ENCODE measurements at regions not wholly inside any gene's neighbourhood (a gene's known extent, or its start where the extent isn't known, plus 50 kb on each side); places are given as distances from the start of the nearest gene placed in this dataset.

DNA sequence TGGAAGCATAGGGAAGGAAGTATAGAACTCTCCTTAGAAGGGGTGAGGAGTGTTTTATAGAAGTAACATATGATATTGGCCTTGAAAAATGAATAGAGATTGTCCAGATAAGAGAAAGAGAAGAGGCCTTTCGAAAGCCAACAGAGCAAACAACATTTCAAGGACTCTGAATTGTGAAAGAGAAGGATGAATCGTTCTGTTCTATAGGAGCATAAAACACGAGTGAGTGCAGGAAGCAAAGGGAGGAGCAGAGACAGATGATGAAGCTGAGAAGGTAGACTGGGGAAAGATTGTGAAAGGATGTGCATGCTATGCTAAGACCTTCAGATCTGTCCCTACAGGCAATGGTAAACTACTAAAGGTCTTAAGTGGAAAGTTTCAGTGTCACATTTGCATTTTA, 271.0 kb downstream of the TMEM161B start:
- H3K36me3 ChIP-seq (ENCODE audit: control insufficient read depth in 2 of 2, insufficient read depth in 2 of 2, low read length in 2 of 2) = no peaks in the 10 kb centered on the region
- no peaks in the 10 kb centered on the region for H3K9me3 ChIP-seq (ENCODE audit: control insufficient read depth in 2 of 2, low read length in 2 of 2)
- H3K27ac ChIP-seq (ENCODE audit: low read depth in 2 of 2, low read length in 2 of 2) = no peak overlapping the region
- no peak overlapping the region for H3K9ac ChIP-seq (ENCODE audit: low read depth in 1 of 2, low read length in 2 of 2)
- no peaks in the 10 kb centered on the region for H3K27me3 ChIP-seq (ENCODE audit: control insufficient read depth in 2 of 2, insufficient read depth in 2 of 2, low read length in 2 of 2)
- no peaks in the 10 kb centered on the region for H3K4me1 ChIP-seq (ENCODE audit: control insufficient read depth in 2 of 2, insufficient read depth in 2 of 2, low read length in 2 of 2)
- H3K4me3 ChIP-seq (ENCODE audit: low read length in 2 of 2) = no peak overlapping the region

GRCh38 chr5:87966213-87966612, 302.4 kb downstream of the TMEM161B start:
- Histone ChIP-seq H3K4me1 (ENCODE audit: control insufficient read depth in 2 of 2, insufficient read depth in 2 of 2, low read length in 2 of 2) (no peaks in the 10 kb centered on the region), H3K9ac (ENCODE audit: low read depth in 1 of 2, low read length in 2 of 2) (no peak overlapping the region), H3K27me3 (ENCODE audit: control insufficient read depth in 2 of 2, insufficient read depth in 2 of 2, low read length in 2 of 2) (no peaks in the 10 kb centered on the region), H3K4me3 (ENCODE audit: low read length in 2 of 2) (no peak overlapping the region), H3K9me3 (ENCODE audit: control insufficient read depth in 2 of 2, low read length in 2 of 2) (no peaks in the 10 kb centered on the region), H3K27ac (ENCODE audit: low read depth in 2 of 2, low read length in 2 of 2) (no peak overlapping the region), H3K36me3 (ENCODE audit: control insufficient read depth in 2 of 2, insufficient read depth in 2 of 2, low read length in 2 of 2) (no peaks in the 10 kb centered on the region)

- no peaks in the 10 kb centered on the region for H3K4me1 ChIP-seq (ENCODE audit: control insufficient read depth in 2 of 2, insufficient read depth in 2 of 2, low read length in 2 of 2)
- no peaks in the 10 kb centered on the region for H3K27me3 ChIP-seq (ENCODE audit: control insufficient read depth in 2 of 2, insufficient read depth in 2 of 2, low read length in 2 of 2)
- no peak overlapping the region for H3K9ac ChIP-seq (ENCODE audit: low read depth in 1 of 2, low read length in 2 of 2)
- no peak overlapping the region for H3K27ac ChIP-seq (ENCODE audit: low read depth in 2 of 2, low read length in 2 of 2)
- H3K36me3 ChIP-seq (ENCODE audit: control insufficient read depth in 2 of 2, insufficient read depth in 2 of 2, low read length in 2 of 2) = no peaks in the 10 kb centered on the region
- no peak overlapping the region for H3K4me3 ChIP-seq (ENCODE audit: low read length in 2 of 2)
- no peaks in the 10 kb centered on the region for H3K9me3 ChIP-seq (ENCODE audit: control insufficient read depth in 2 of 2, low read length in 2 of 2)
These were observed 314.5 kb downstream of the TMEM161B start for GRCh38 chr5:87954121-87954520.

GRCh38 chr5:87951661-87952060, 317.0 kb downstream of the TMEM161B start:
- Histone ChIP-seq H3K4me3 (ENCODE audit: low read length in 2 of 2) (no peak overlapping the region), H3K9ac (ENCODE audit: low read depth in 1 of 2, low read length in 2 of 2) (no peak overlapping the region), H3K4me1 (ENCODE audit: control insufficient read depth in 2 of 2, insufficient read depth in 2 of 2, low read length in 2 of 2) (no peaks in the 10 kb centered on the region), H3K27me3 (ENCODE audit: control insufficient read depth in 2 of 2, insufficient read depth in 2 of 2, low read length in 2 of 2) (no peaks in the 10 kb centered on the region), H3K9me3 (ENCODE audit: control insufficient read depth in 2 of 2, low read length in 2 of 2) (no peaks in the 10 kb centered on the region), H3K27ac (ENCODE audit: low read depth in 2 of 2, low read length in 2 of 2) (no peak overlapping the region), H3K36me3 (ENCODE audit: control insufficient read depth in 2 of 2, insufficient read depth in 2 of 2, low read length in 2 of 2) (no peaks in the 10 kb centered on the region)

- Histone ChIP-seq H3K4me1 (ENCODE audit: control insufficient read depth in 2 of 2, insufficient read depth in 2 of 2, low read length in 2 of 2) (no peaks in the 10 kb centered on the region), H3K4me3 (ENCODE audit: low read length in 2 of 2) (no peak overlapping the region), H3K9me3 (ENCODE audit: control insufficient read depth in 2 of 2, low read length in 2 of 2) (no peaks in the 10 kb centered on the region), H3K36me3 (ENCODE audit: control insufficient read depth in 2 of 2, insufficient read depth in 2 of 2, low read length in 2 of 2) (no peaks in the 10 kb centered on the region), H3K9ac (ENCODE audit: low read depth in 1 of 2, low read length in 2 of 2) (no peak overlapping the region), H3K27ac (ENCODE audit: low read depth in 2 of 2, low read length in 2 of 2) (no peak overlapping the region), H3K27me3 (ENCODE audit: control insufficient read depth in 2 of 2, insufficient read depth in 2 of 2, low read length in 2 of 2) (no peaks in the 10 kb centered on the region)
These were observed 318.7 kb downstream of the TMEM161B start for GRCh38 chr5:87949676-87950631.

- Histone ChIP-seq H3K36me3 (ENCODE audit: control insufficient read depth in 2 of 2, insufficient read depth in 2 of 2, low read length in 2 of 2) (no peaks in the 10 kb centered on the region), H3K4me3 (ENCODE audit: low read length in 2 of 2) (no peak overlapping the region), H3K27me3 (ENCODE audit: control insufficient read depth in 2 of 2, insufficient read depth in 2 of 2, low read length in 2 of 2) (no peaks in the 10 kb centered on the region), H3K27ac (ENCODE audit: low read depth in 2 of 2, low read length in 2 of 2) (no peak overlapping the region), H3K9ac (ENCODE audit: low read depth in 1 of 2, low read length in 2 of 2) (no peak overlapping the region), H3K9me3 (ENCODE audit: control insufficient read depth in 2 of 2, low read length in 2 of 2) (no peaks in the 10 kb centered on the region), H3K4me1 (ENCODE audit: control insufficient read depth in 2 of 2, insufficient read depth in 2 of 2, low read length in 2 of 2) (no peaks in the 10 kb centered on the region)
These were observed 320.2 kb downstream of the TMEM161B start for GRCh38 chr5:87948486-87948885.

DNA sequence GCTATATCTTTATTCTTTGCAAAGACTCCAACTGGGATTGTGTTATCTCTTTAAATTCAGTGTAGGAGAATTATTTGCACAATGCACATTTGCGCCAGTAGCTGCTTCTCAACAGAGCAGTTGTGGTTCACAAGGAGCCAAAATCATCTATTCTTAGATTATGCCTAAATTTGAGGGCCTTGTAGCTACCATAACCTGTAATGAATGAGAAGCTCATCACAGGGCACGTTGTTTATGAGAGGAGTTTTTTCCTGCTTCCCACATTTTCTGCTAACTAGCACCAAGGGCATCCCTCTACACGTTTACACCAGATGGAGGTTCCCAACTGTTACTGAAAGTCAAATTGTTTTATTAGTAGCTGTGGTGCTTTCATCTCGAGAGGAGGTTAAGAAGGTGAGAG, 322.4 kb downstream of the TMEM161B start:
- no peaks in the 10 kb centered on the region for H3K27me3 ChIP-seq (ENCODE audit: control insufficient read depth in 2 of 2, insufficient read depth in 2 of 2, low read length in 2 of 2)
- H3K4me3 ChIP-seq (ENCODE audit: low read length in 2 of 2) = no peak overlapping the region
- H3K9me3 ChIP-seq (ENCODE audit: control insufficient read depth in 2 of 2, low read length in 2 of 2) = no peaks in the 10 kb centered on the region
- H3K27ac ChIP-seq (ENCODE audit: low read depth in 2 of 2, low read length in 2 of 2) = no peak overlapping the region
- H3K4me1 ChIP-seq (ENCODE audit: control insufficient read depth in 2 of 2, insufficient read depth in 2 of 2, low read length in 2 of 2) = no peaks in the 10 kb centered on the region
- H3K36me3 ChIP-seq (ENCODE audit: control insufficient read depth in 2 of 2, insufficient read depth in 2 of 2, low read length in 2 of 2) = no peaks in the 10 kb centered on the region
- no peak overlapping the region for H3K9ac ChIP-seq (ENCODE audit: low read depth in 1 of 2, low read length in 2 of 2)

DNA sequence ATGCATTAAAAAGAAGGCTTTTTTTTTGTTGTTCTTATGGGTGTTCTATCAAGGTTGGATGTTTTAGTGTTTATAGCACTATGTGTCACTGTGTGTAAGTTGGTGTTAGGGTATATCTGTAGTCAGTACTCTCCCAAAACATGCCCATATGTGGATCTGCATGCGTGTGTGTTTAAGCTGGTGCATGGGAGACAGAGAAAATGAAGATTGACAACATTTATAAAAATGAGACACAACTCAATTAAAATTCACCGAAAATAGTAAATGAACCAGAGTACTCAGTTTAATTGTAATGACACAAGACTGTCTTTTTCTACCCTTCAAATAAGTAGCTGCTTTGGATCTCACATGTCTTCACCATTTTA, 323.4 kb downstream of the TMEM161B start:
- no peaks in the 10 kb centered on the region for H3K4me1 ChIP-seq (ENCODE audit: control insufficient read depth in 2 of 2, insufficient read depth in 2 of 2, low read length in 2 of 2)
- H3K27ac ChIP-seq (ENCODE audit: low read depth in 2 of 2, low read length in 2 of 2) = no peak overlapping the region
- H3K9me3 ChIP-seq (ENCODE audit: control insufficient read depth in 2 of 2, low read length in 2 of 2) = no peaks in the 10 kb centered on the region
- no peaks in the 10 kb centered on the region for H3K36me3 ChIP-seq (ENCODE audit: control insufficient read depth in 2 of 2, insufficient read depth in 2 of 2, low read length in 2 of 2)
- H3K9ac ChIP-seq (ENCODE audit: low read depth in 1 of 2, low read length in 2 of 2) = no peak overlapping the region
- no peaks in the 10 kb centered on the region for H3K27me3 ChIP-seq (ENCODE audit: control insufficient read depth in 2 of 2, insufficient read depth in 2 of 2, low read length in 2 of 2)
- H3K4me3 ChIP-seq (ENCODE audit: low read length in 2 of 2) = no peak overlapping the region

GRCh38 chr5:87944553-87945285, 323.9 kb downstream of the TMEM161B start:
- H3K4me1 ChIP-seq (ENCODE audit: control insufficient read depth in 2 of 2, insufficient read depth in 2 of 2, low read length in 2 of 2) = no peaks in the 10 kb centered on the region
- H3K27ac ChIP-seq (ENCODE audit: low read depth in 2 of 2, low read length in 2 of 2) = no peak overlapping the region
- H3K4me3 ChIP-seq (ENCODE audit: low read length in 2 of 2) = no peak overlapping the region
- no peak overlapping the region for H3K9ac ChIP-seq (ENCODE audit: low read depth in 1 of 2, low read length in 2 of 2)
- no peaks in the 10 kb centered on the region for H3K9me3 ChIP-seq (ENCODE audit: control insufficient read depth in 2 of 2, low read length in 2 of 2)
- no peaks in the 10 kb centered on the region for H3K27me3 ChIP-seq (ENCODE audit: control insufficient read depth in 2 of 2, insufficient read depth in 2 of 2, low read length in 2 of 2)
- H3K36me3 ChIP-seq (ENCODE audit: control insufficient read depth in 2 of 2, insufficient read depth in 2 of 2, low read length in 2 of 2) = no peaks in the 10 kb centered on the region

DNA sequence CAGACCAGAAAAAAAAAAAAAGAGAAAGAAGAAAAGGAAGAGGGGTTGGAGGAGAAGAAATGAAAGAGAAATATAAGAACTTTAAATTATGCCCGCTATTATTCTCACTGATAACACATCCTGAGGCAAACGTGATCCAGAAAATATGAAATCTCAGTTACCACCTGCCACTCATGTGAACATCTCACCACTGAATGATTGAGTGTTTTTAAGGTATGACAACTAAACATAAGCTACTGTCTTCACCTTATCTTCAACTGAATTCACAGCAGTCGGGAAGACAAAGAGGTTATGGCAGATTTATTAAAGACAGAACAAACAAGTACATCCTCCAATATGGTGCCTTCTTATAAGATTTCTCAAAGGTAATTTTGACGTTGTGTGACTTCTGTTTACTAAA, 327.9 kb downstream of the TMEM161B start:
- Histone ChIP-seq H3K9ac (ENCODE audit: low read depth in 1 of 2, low read length in 2 of 2) (no peak overlapping the region), H3K4me3 (ENCODE audit: low read length in 2 of 2) (no peak overlapping the region), H3K27ac (ENCODE audit: low read depth in 2 of 2, low read length in 2 of 2) (no peak overlapping the region), H3K27me3 (ENCODE audit: control insufficient read depth in 2 of 2, insufficient read depth in 2 of 2, low read length in 2 of 2) (no peaks in the 10 kb centered on the region), H3K4me1 (ENCODE audit: control insufficient read depth in 2 of 2, insufficient read depth in 2 of 2, low read length in 2 of 2) (no peaks in the 10 kb centered on the region), H3K9me3 (ENCODE audit: control insufficient read depth in 2 of 2, low read length in 2 of 2) (no peaks in the 10 kb centered on the region), H3K36me3 (ENCODE audit: control insufficient read depth in 2 of 2, insufficient read depth in 2 of 2, low read length in 2 of 2) (no peaks in the 10 kb centered on the region)

Data from mucosa of rectum (tissue), 2 donors.